Hematopoietic multipotent progenitor cell treated with erythropoietin and hydrocortisone succinate and interleukin-3 and kit ligand, for 17 days (in vitro differentiated cells): ENCODE measurements at regions not wholly inside any gene's neighbourhood (a gene's known extent, or its start where the extent isn't known, plus 50 kb on each side); places are given as distances from the start of the nearest gene placed in this dataset.

Source experiments
- DNase-seq: peaks from one replicate; pipeline ENCODE4 v3.0.0-alpha.2; 2015; ENCODE audit warnings: low spot score

DNA sequence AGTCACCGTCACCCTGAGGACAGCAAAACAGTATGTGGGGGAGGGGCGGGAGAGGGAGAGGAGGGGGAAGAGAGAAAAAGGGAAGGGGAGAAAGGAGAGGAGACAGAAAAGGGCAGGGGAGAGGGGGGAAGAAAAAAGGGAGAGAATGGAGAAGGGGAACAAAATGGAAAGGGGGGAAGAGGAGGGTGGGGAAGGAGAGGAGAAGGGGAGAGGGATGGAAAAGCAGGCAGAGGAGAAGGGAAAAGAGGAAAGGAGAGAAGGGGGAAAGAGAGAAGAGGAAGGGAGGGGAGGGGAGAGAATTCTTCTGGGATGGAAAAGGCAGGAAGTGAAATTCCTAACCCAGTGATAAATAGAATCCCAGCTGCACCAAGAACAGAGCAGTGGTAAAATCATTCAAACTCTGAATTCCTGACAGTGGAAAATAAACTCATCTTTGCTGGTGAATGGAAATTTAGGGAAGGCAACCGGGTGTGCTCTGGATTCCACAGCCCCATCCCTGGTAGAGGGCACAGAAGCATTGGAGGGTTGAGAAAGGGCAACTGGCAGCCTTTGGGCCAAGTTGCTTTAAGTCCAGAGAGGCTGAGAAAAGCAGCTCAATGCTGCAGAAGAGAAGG lies 244.2 kb downstream of the BCOR start:
- no peak for DNase-seq

- no peak for DNase-seq
Measured at GRCh38 chrX:39854772-39855747, 242.7 kb downstream of the BCOR start.

DNA sequence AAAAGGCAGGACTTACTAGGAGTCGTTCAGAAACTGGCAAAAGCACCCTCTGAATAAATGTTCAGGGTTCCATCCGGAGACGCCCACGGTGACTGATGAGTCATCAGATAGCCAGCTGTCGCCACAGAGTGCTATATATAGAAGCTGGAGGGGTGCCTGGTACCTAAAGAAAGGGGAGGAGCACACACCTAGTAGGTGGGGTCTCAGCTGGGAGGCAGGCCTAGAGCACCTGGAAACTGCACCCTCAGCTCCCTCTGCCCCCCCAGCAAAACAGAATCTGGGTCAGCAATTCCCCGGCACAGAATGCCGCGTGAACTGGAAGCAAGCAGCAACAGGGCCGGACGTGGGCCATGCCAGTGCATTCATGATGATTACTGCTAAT lies 242.0 kb downstream of the BCOR start:
- no peak for DNase-seq

- DNase-seq, result no peak
Measured at GRCh38 chrX:39856472-39857121, 241.2 kb downstream of the BCOR start.

- no peak for DNase-seq
Measured at GRCh38 chrX:39857780-39858179, 240.0 kb downstream of the BCOR start.

DNA sequence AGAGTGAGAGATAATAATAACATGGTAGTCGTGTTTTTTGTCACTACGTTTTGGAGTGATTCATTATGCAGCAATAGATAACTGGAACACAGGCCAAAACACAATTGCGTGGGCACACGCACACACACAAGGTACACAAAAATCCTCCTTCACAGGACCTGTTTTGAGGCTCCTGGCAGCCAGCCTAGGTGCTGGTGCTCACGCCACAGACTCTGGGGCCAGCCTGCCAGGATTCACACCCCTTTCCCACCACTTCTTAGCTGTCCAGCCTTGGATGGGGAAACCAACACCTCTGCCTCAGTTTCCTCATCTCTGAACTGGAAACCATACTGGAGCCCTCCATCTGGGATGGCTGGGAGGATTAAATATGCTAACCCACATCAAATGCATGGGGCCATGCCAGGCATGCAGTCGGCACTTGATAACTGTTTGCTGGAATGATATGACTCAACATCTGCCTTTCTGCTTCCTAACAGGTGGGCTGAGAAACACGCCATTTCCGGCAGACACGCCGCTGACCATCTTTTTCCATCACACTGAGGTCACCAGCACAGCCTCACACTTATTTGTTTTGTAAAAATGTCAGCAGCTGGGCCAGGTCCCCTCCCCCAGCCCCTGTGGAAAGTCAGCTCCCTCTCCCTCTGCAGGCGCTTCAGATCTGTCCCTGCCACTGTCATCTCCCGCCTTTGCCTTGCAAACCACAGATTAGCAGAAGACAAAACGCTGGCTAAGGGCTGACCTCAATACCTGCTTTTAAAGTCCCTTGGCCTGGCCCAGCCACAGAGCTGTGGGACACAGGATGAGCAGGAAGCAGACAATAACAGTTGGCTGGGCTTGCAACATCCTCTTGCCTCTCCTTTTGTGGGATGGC lies 237.5 kb downstream of the BCOR start:
- no peak for DNase-seq

- DNase-seq, result no peak
Measured at GRCh38 chrX:39862963-39863362, 234.8 kb downstream of the BCOR start.

- DNase-seq, result no peak
Measured at GRCh38 chrX:39866229-39866628, 231.5 kb downstream of the BCOR start.

- no peak for DNase-seq
Measured at GRCh38 chrX:39869846-39870601, 227.7 kb downstream of the BCOR start.

GRCh38 chrX:39871648-39872047 lies 226.1 kb downstream of the BCOR start:
- no peak for DNase-seq

DNA sequence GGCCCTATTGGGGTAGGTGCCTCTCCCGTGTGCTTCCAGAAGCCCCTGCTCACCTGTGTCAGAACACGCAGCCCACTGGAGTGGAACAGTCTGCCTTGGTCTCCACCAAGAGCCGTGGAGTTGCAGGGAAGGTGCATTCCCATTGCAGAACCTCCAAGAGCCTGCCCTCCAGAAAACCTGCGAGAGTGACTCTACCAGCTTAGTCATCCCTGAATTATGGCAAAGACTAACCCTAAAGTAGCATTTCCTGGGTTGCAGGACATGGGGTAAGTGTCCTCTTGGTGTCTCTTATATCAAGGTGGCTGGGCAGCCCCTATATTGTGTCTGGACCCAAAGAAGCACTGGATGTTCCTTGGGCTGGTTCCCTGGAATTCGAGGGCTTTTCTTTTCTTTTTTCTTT lies 224.6 kb downstream of the BCOR start:
- no peak for DNase-seq

DNA sequence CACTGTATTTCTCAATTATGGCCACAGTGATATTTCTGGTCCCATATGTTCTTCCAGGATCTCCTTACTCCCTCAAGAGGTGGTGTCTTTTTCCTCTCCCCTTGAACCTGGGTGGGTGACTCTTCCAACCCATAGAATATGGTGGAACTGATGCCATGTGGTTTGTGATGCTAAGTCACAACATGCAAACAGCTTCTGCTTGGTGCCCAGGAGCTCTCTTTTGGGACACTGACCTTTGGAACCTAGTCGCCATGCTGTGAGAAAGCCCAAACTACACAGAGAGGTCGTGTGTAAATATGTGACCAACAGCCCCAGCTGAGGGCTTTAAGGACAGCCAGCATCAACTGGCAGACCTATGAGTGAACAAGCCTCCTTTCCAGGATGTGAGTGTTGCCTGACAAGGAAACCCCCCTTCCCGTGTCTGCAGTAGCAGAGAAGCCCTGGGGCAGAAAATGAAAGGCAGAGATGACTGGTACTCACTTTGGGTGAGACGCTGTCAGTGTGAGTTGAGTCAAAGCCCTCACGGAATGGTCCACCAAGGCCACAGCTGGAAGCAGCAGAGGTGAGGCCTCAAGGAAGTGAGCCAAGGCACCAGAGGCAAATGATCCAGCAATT lies 223.4 kb downstream of the BCOR start:
- no peak for DNase-seq

GRCh38 chrX:39875834-39876628 lies 221.7 kb downstream of the BCOR start:
- DNase-seq, result no peak

DNA sequence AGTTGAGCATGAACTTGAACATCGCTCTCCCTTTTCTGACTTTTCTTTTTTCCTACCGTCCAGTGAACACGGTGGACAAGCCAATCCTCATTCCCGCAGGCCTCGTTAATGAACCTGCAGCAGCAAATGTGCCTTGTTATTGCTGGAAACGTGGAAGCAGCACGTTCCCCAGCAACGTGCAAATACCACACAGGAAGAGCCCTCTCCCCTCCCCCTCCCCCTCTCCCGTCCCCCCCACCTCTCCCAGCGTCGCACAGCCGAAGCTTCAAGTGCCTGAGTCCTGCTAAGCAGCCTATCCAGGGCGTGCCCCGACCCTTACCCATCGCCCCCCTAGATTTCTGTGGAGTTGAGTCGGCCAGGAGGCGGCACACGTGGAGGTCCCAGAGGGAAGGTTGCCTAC lies 219.9 kb downstream of the BCOR start:
- DNase-seq, result no peak

- DNase-seq, result no peak
Measured at GRCh38 chrX:39883666-39884065, 214.1 kb downstream of the BCOR start.

DNA sequence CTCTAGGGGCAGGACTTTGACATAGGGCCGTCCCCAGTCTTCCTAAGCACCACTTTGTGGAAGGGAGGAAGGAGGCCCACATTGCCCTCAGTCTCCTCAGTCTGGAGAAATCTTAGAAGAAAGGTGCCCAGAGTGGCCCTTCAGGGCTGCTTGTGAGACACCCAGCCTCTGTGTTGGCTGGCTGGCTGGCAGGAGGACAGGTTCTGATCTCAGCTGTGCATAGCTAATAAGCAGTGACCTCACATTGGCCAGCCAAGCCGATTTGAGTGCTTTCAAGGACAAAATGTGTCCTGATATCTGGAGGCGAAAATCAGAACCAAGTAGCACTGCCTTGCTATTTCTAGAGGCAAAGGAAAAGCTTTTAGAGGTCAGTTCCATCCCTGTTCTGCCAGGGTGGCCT lies 211.5 kb downstream of the BCOR start:
- DNase-seq, result no peak

- DNase-seq, result no peak
Measured at GRCh38 chrX:39888730-39889129, 209.0 kb downstream of the BCOR start.

DNA sequence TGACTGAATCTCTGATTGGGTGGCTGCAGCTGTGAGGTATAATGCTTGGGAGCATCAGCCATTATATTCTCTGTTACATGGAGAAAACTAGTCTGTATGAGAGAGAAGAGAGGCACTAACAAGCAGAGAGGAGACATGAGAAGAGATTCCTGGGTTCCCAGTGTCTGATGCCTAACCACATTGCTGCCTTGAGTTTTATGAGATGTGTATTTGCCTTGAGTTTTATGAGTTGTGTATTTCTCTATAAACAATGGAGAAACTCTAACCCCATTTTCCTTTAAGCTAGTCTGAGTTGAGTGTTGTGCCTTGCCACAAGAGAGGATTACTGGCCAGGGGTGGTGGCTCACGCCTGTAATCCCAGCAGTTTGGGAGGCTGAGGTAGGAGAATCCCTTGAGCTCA lies 208.1 kb downstream of the BCOR start:
- no peak for DNase-seq

- no peak for DNase-seq
Measured at GRCh38 chrX:39890807-39891206, 207.0 kb downstream of the BCOR start.

DNA sequence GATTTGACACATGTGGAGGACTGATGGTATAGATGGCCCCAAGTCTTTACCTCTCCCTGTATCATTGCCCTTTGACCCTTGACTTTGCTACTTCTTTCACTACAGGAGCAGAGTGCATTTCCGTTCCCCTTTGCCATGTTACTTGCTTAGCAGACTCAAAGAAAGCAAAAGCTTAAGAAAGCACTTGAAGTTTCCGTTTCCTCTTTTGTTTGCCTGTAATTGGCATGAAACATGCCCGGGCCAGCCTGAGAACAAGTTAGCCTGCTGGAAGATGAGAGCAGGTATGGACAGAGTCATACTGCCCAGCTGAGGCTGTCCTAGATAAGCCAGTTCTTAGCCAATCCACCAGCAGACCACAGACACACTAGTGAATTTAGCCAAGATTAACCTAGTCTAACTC lies 206.0 kb downstream of the BCOR start:
- DNase-seq, result no peak
